Right ventricle myocardium superior (tissue), 1 donor: ENCODE measurements at regions not wholly inside any gene's neighbourhood (a gene's known extent, or its start where the extent isn't known, plus 50 kb on each side); places are given as distances from the start of the nearest gene placed in this dataset.

Source experiments
- ATAC-seq: fragments of 200-7000 bp; cut with Tn5 transposase; one replicate; pipeline ENCODE4 v1.9.1; 2020; ENCODE audit warnings: mild to moderate bottlenecking; ENCODE audit not compliant: poor library complexity
- DNase-seq: peaks from one replicate; pipeline ENCODE4 v3.0.0-alpha.2; 2020
- intact Hi-C: fragments of 100-400 bp; cut with DNase I; formaldehyde crosslinking; loops from one replicate; pipeline ENCODE4 v1.11.2; 2022
- donor health status: DM: no; HTN: yes; CAD: no; lungs with severe emphysema.

DNA sequence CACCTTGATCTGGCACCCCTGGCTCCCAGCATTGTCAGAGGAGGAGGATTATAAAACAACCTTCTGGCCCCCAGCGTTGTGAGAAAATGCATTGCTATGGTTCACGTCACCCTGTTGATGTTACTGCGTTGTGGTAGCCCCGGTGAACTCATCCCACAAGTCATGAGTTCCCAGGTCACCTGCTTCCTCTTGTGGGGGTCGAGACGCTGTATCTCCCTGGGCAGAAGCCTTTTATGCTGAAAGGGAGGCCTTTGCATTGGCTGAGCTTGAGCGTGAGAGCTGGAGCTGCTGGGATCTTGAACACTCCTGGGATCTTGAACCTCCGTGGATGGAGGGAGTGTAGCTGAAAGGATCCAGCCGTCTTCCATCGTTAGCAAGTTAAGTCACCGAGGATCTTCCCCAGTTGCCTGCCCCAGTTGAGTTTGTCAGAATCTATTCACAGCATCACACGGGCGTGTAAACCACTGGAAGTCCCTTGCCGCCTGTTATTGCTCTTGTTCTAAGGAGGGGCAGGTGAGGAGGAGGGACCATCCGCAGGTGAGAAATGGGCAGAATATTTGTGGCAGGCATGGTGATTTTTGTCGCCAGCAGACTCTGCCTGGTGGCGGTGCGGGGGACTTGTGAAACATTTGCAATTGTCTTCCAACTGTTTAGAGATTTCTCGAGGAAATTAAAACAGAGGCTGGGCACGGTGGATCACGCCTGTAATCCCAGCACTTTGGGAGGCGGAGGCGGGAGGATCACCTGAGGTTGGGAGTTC is 299.9 kb downstream of the ASMT start:
- ATAC-seq (no peak), DNase-seq (no peak)
- intact Hi-C loops: no loop called here

DNA sequence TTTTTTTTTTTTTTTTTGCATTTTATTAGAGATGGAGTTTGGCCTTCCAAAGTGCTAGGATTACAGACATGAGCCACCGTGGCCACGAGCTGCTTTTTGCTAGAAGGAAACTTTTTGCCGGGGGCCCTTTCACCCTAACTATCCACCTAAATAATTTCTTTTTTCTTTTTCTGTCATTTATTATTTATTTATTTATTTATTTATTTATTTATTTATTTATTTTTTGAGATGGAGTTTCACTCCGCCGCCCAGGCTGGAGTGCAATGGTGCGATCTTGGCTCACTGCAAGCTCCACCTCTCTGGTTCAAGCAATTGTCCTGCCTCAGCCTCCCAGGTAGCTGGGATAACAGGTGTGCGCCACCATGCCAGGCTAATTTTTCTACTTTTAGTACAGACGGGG is 303.9 kb downstream of the ASMT start:
- ATAC-seq: no peak

DNA sequence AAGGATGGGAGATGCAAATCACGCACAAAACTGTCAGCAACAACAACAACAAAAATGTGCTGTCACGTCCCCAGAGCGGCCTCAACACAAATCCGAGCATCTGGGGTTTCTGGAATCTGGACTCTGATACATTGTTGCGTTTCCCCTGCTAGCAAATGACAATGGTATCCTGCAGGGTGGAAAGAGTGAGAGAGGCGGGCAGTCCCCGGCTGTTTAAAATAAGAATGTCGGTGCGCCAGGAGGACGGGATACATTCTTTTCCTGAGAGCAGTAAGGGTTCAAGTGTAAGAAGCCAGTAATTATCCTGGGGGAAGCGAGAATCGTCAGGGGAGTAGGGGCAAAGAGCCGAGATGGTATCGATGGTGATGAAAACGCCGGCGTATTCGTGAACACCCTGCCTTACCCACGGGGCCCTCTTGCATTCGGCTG is 310.2 kb downstream of the ASMT start:
- ATAC-seq: no peak
- no peak for DNase-seq
- intact Hi-C loops: no loop called here

More for the DNA sequence above, 303.9 kb downstream of the ASMT start:
- DNase-seq: no peak
- intact Hi-C loops: no loop called here

DNA sequence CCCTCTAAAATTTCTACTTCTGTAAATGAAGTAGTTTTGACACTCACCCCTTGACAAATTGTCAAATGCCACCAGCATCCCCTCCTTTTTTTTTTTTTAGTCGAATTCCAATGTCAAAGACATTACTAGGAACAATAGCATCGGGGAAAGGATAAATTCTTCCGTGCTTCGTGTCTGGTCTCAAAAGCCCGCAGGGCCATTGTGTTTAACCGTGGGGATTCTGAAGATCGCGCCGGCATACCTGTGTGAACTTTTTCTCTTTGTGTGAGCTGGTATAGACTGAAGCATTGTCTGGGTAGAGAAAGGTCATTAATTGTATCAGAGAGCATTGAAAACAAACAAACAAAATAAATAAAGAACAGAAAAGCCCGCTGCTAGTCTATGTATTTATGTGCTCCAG is 313.9 kb downstream of the ASMT start:
- intact Hi-C loops: no loop called here
- no peak for DNase-seq
- ATAC-seq: no peak

DNA sequence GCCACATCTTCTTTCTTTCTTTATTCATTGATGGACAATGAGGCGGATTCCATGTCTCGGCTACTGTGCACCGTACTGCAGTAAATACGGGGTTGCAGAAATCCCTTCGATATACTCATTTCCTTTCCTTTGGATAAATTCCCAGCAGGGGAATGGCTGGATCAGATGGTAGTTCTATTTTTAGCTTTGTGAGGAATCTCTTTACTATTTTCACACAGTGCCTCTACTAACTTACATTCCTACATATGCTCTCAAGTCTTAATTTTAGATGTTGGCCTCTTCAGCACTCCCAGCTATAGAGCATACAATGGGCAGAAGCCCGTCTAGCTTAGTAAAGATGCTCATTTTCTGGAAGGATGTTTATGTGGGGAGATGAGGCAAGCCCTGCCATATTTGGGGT is 317.4 kb downstream of the ASMT start:
- intact Hi-C loops: no loop called here
- ATAC-seq: peak; percentile 62

DNA sequence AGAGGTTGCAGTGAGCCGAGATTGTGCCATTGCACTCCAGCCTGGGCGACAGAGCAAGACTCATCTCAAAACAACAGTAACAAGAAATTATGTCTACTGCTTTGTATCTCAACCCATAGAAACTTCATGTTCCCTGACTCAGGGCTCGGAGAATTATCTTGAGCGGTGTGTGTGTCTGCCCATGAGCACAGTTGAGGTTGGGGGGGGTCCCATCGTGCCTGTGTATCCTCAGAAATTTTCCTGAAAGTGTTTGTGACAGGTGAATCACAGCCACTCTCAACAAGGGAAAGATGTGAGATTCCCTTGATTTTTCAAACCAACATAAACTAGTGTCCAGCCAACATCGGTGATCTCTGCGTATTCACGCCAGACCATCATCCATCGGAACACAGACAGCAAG is 319.1 kb downstream of the ASMT start:
- no peak for DNase-seq
- intact Hi-C loops: no loop called here
- no peak for ATAC-seq

More for the DNA sequence above, 317.4 kb downstream of the ASMT start:
- no peak for DNase-seq

DNA sequence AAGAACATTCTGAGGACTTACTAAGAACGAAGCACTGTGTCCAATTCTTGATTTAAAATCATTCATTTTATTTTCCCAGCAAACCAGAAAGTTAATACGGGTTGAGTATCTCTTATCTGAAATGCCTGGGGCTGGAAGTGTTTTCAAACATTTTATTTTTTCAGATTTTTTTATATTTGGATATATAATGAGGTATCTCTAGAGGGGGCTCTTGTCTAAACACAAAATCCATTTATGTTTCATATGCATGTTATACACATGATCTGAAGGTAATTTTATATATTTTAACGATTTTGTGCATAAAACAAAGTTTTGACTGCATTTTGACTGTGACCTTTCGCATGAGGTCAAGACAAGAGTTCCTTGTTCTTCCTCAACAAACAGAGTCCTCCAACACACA is 320.9 kb downstream of the ASMT start:
- DNase-seq (no peak), ATAC-seq (no peak)
- intact Hi-C loops: no loop called here

DNA sequence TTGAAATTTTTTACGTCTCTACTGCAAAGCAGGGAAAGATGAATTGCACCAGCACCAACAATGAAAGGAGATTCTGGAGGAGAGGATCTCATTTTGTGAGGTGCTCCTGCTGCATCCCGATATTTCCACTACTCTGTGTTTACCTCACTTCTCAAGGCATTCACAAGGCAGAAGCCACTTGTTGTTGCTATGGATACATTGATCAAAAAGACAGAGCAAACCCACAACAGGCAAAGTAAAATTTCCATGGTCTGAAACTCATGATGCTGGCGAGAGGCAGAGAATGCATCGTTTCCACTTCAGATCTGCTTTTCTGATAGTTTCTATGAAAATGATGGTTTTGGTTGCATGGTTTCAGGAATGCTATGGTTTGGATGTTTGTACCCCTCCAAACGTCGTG is 323.3 kb downstream of the ASMT start:
- ATAC-seq (no peak), DNase-seq (no peak)
- intact Hi-C loops: no loop called here

DNA sequence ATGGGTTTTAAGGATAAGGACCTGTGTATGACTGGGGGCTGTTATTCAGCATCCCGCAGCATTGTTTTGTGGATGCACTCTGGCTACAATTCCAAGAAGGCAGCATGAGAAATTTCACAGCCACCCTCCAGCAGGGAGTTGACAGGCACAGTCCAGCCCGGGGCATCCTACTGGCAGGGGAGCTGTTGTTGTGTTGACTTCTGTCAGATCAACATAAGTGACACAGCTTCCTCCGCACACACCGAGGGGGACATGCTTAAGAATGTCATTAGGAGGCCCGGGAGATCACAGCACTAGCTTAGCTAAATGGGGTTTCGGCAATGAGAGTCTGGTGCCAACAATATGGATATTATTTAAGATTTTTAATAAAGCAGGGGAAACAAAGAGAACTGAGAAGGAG is 326.5 kb downstream of the ASMT start:
- intact Hi-C loops: no loop called here
- no peak for ATAC-seq

DNA sequence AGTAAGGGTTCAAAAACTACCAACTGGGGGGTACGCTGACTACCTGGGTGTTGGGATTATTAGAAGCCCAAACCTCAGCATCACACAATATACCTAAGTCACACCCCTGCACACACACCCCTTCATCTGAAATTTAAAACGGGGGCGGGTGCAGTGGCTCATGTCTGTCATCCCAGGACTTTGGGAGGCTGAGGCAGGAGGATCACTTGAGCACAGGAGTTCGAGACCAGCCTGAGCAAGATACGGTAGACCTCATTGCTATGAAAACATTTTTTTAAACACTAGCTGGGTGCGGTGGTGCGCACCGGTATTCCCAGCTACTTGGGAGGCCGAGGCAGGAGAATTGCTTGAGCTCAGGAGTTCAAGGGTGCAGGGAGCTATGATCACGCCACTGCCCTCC is 331.0 kb downstream of the ASMT start:
- intact Hi-C loops: no loop called here
- DNase-seq: no peak

More for the DNA sequence above, 326.5 kb downstream of the ASMT start:
- DNase-seq: no peak

DNA sequence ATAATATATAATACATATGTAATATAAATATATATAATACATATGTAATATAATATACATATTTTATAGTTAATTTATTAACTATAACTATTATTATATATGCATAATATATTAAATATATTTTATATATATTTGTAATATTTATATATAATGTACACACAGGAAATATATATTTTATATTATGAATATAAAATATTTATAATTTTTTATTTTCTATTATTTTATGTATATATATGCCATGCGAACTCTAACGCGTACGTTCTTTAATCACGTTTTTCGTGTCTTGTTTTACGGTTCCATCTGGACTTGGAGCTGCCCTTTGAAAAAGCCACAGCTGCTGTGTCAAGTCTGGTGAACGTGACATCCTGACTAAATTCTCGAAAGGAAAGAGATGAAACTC is 332.1 kb downstream of the ASMT start:
- ATAC-seq (no peak), DNase-seq (no peak)
- intact Hi-C loops: no loop called here

More for the DNA sequence above, 331.0 kb downstream of the ASMT start:
- ATAC-seq: no peak
